ENCODE measurements at regions not wholly inside any gene's neighbourhood (a gene's known extent, or its start where the extent isn't known, plus 50 kb on each side); places are given as distances from the start of the nearest gene placed in this dataset.
"Not testable (repeated sequence)": the region's sequence is repeated elsewhere in the genome, so short reads cannot be mapped to it uniquely, and the experiment has no call there.

- H3K4me3 ChIP-seq (ENCODE audit: low read depth, low read length): no peak overlapping the region
- DNase-seq (ENCODE audit: low read depth): no peak
- TF ChIP-seq CTCF (IDR thresholded peaks at IDR 0.05; ENCODE audit: low read depth, low read length): no peak
- TF ChIP-seq POLR2A (IDR thresholded peaks at IDR 0.05; ENCODE audit: extremely low read depth, insufficient read length): no peak
- TF ChIP-seq MYC (IDR thresholded peaks at IDR 0.05; ENCODE audit: low read depth, low read length): no peak
- no peak for TF ChIP-seq MAX (IDR thresholded peaks at IDR 0.05; ENCODE audit: low read depth, low read length)
Observed at GRCh38 chr7:79520543-79520942, 67.1 kb upstream of the MAGI2 start.

GRCh38 chr7:79515358-79515757 lies 61.9 kb upstream of the MAGI2 start:
- H3K4me3 ChIP-seq (ENCODE audit: low read depth, low read length): no peak overlapping the region
- TF ChIP-seq POLR2A (IDR thresholded peaks at IDR 0.05; ENCODE audit: extremely low read depth, insufficient read length): no peak
- TF ChIP-seq CTCF (IDR thresholded peaks at IDR 0.05; ENCODE audit: low read depth, low read length): no peak
- no peak for TF ChIP-seq MYC (IDR thresholded peaks at IDR 0.05; ENCODE audit: low read depth, low read length)
- no peak for TF ChIP-seq MAX (IDR thresholded peaks at IDR 0.05; ENCODE audit: low read depth, low read length)
- DNase-seq (ENCODE audit: low read depth): no peak

- H3K4me3 ChIP-seq (ENCODE audit: low read depth, low read length): no peak overlapping the region
- DNase-seq (ENCODE audit: low read depth): no peak
- no peak for TF ChIP-seq MYC (IDR thresholded peaks at IDR 0.05; ENCODE audit: low read depth, low read length)
- no peak for TF ChIP-seq MAX (IDR thresholded peaks at IDR 0.05; ENCODE audit: low read depth, low read length)
- no peak for TF ChIP-seq CTCF (IDR thresholded peaks at IDR 0.05; ENCODE audit: low read depth, low read length)
- no peak for TF ChIP-seq POLR2A (IDR thresholded peaks at IDR 0.05; ENCODE audit: extremely low read depth, insufficient read length)
Observed at GRCh38 chr7:79513261-79513660, 59.8 kb upstream of the MAGI2 start.

GRCh38 chr7:79512261-79512660 lies 58.8 kb upstream of the MAGI2 start:
- H3K4me3 ChIP-seq (ENCODE audit: low read depth, low read length): no peak overlapping the region
- DNase-seq (ENCODE audit: low read depth): no peak
- TF ChIP-seq MYC (IDR thresholded peaks at IDR 0.05; ENCODE audit: low read depth, low read length) (no peak), CTCF (IDR thresholded peaks at IDR 0.05; ENCODE audit: low read depth, low read length) (no peak), MAX (IDR thresholded peaks at IDR 0.05; ENCODE audit: low read depth, low read length) (no peak), POLR2A (IDR thresholded peaks at IDR 0.05; ENCODE audit: extremely low read depth, insufficient read length) (no peak)

- H3K4me3 ChIP-seq (ENCODE audit: low read depth, low read length); DNase-seq (ENCODE audit: low read depth): not testable (repeated sequence)
Observed at GRCh38 chr7:79511056-79511455, 57.6 kb upstream of the MAGI2 start.

GRCh38 chr7:79507131-79507530 lies 53.7 kb upstream of the MAGI2 start:
- no peak for DNase-seq (ENCODE audit: low read depth)
- no peak overlapping the region for H3K4me3 ChIP-seq (ENCODE audit: low read depth, low read length)
- TF ChIP-seq MYC (IDR thresholded peaks at IDR 0.05; ENCODE audit: low read depth, low read length) (no peak), CTCF (IDR thresholded peaks at IDR 0.05; ENCODE audit: low read depth, low read length) (no peak), MAX (IDR thresholded peaks at IDR 0.05; ENCODE audit: low read depth, low read length) (no peak), POLR2A (IDR thresholded peaks at IDR 0.05; ENCODE audit: extremely low read depth, insufficient read length) (no peak)

Data from NB4 (cell line).